ENCODE measurements at regions not wholly inside any gene's neighbourhood (a gene's known extent, or its start where the extent isn't known, plus 50 kb on each side); places are given as distances from the start of the nearest gene placed in this dataset.
"Not testable (repeated sequence)": the region's sequence is repeated elsewhere in the genome, so short reads cannot be mapped to it uniquely, and the experiment has no call there.

DNA sequence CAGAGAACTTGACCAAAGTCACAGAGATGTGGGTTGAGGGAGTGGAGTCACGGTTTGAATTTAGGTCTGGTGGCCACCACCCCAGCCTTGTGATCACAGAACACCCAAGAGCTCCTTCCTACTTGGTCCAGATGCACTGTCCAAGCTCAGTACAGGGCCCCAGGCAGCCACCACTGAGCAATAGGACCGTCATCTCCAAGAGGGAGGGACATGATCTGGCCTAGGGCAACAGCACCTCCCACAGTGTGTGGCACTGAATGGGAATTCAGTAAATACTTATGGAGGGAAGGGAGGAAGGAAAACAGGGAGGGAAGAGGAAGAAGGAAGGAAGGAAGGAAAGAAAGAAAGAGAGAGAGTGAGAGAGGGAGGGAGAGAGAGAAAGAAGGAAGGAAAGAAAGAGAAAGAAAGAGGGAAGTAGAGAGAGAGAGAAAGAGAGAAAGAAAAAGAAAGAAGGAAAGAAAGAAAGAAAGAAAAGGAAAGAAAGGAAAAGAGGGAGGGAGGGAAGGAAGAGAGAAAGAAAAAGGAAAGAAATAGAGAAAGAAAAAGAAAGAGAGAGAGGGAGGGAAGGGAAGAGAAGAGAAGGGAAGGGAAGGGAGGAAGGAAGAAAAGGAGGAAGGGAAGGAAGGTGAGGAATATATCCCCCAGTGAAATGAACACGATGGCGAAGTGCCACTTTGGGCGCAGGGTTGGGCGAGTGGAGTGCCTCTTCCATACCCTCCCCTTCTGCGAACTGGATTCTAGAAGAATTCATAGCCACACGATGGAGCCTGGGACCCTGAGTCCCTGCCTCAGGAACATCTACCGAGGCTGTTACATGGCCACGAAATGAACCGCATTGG, 243.7 kb downstream of the TFAP2C start:
- DNase-seq (ENCODE audit: low spot score), result no peak

GRCh38 chr20:56873836-56874235, 244.7 kb downstream of the TFAP2C start:
- DNase-seq (ENCODE audit: low spot score), result no peak

- DNase-seq (ENCODE audit: low spot score), result peak; percentile 41
Observed at GRCh38 chr20:56875052-56875659, 246.1 kb downstream of the TFAP2C start.

- no peak for DNase-seq (ENCODE audit: low spot score)
Observed at GRCh38 chr20:56875803-56876202, 246.7 kb downstream of the TFAP2C start.

- no peak for DNase-seq (ENCODE audit: low spot score)
Observed at GRCh38 chr20:56885521-56885920, 256.4 kb downstream of the TFAP2C start.

DNA sequence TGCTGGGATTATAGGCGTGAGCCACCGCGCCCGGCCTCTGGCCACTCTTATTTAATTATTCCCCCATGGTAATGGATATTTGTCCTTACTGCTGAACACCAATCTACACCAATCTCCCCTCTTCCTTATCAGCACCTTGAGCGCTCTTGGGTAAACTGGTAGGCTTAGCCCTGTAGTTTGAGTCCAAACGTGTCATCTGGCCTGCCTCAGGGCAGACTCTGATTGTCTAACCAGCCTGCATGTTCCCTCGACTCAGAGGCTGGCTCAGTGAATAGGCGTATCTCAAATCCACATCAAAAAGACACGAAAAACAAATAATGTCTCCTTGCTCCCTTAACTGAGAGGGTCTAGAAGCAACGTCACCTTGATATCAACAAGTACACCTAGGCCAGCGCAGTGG, 260.9 kb downstream of the TFAP2C start:
- DNase-seq (ENCODE audit: low spot score), result no peak

GRCh38 chr20:56893226-56893917, 264.3 kb downstream of the TFAP2C start:
- DNase-seq (ENCODE audit: low spot score), result no peak

GRCh38 chr20:56896447-56896846, 267.3 kb downstream of the TFAP2C start:
- no peak for DNase-seq (ENCODE audit: low spot score)

DNA sequence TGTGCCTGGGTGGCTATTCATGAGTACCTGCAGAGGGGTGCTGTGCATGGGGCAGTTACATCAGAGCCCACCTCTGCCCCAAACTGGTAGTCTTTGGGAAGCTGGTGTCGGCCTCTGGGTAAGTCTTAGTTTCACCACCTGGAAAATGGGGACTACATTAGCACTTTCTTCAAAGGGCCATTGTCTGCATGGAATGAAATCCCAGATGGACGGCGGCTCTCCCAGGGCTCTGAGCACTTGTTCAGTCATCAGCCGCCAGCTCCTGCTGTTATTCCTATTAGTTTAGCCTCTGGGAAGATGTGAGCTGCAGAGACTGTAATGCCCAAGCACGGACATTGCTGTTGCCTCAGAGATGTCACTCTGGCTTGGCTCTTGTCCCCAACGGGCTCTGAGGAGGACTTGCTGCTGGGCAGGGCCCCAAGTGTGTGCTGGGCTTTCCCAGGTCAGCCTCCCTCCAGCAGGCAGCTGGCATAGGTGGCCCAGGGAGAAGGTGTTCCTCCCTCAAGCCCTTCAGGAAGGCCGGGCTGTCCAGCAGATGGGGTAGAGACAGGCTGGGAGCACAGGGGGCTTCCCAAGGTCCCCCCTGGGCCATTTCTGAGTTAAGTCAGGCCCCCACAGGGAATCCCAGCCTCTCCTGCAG, 268.3 kb downstream of the TFAP2C start:
- DNase-seq (ENCODE audit: low spot score), result no peak

GRCh38 chr20:56897958-56898349, 268.8 kb downstream of the TFAP2C start:
- DNase-seq (ENCODE audit: low spot score), result no peak

DNA sequence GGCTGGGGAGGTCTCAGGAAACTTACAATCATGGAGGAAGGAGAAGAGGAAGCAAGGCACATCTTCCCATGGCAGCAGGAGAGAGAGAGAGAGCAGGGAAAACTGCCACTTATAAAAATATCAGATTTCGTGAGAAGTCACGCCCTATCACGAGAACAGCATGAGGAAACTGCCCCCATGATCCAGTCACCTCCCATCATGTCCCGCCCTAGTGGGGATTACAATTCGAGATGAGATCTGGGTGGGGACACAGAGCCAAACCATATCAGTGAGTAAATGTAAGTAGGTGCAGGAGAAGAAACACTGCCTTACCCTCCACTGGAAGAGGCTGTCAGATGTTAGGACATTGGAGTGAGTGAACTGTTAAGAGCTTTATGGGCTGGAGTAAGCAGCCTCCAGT, 270.4 kb downstream of the TFAP2C start:
- no peak for DNase-seq (ENCODE audit: low spot score)

DNA sequence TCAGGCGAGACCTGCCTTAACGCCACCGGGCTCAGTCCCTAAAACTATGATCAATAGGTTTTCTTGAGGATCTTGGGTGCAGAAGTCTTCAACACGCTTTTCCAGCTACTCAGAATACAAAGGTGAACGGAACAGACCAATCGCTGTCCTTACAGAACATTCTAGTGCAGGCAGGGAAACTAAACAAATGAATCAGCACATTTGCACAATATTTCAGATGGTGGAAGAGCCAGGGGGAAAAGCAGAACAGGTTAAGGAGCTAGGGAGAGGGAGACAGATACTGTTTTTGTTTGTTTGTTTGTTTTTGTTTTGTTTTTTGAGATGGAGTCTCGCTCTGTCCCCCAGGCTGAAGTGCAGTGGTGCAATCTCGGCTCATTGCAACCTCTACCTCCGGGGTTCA, 271.1 kb downstream of the TFAP2C start:
- DNase-seq (ENCODE audit: low spot score), result no peak

- DNase-seq (ENCODE audit: low spot score), result no peak
Observed at GRCh38 chr20:56903421-56903820, 274.3 kb downstream of the TFAP2C start.

DNA sequence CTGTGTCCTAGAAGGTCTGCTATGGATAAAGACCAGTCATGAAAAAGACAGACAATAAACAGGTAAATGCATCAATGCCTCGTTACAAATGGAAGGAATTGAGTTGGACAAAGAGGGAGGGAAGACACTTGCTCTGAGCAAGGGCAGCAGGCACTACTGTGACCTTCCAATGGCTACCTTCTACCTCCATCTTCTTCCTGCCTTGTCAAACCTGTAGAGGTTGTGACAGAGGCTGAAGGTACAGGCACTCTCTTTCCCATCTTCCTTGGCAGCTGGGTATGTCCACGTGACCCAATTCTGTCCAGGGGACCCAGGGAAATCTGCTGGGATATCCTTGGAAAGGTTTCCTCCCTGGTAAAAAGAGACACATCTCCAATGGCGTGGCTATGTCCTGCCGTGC, 274.8 kb downstream of the TFAP2C start:
- DNase-seq (ENCODE audit: low spot score), result no peak

- DNase-seq (ENCODE audit: low spot score), result no peak
Observed at GRCh38 chr20:56909918-56910714, 281.0 kb downstream of the TFAP2C start.

DNA sequence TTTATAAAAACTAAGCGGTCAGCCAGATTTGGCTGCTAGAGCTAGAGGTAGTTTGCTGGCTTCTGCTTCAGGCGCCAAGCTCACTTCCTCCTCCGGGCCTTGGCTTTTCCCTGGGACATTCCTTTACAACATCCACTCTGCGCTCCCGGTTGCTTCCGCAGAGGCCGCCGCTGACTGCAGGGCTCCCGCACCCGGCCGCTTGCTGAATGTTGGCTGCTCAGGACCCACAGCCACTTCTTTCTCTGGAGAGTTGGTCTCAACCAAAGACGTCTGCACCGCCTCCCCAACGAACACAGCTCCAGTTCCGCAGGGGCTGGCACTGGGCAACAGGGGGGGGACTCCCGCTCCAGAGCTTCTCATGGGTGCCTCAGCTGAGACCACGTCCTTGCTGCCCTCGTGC, 282.8 kb downstream of the TFAP2C start:
- DNase-seq (ENCODE audit: low spot score), result no peak

DNA sequence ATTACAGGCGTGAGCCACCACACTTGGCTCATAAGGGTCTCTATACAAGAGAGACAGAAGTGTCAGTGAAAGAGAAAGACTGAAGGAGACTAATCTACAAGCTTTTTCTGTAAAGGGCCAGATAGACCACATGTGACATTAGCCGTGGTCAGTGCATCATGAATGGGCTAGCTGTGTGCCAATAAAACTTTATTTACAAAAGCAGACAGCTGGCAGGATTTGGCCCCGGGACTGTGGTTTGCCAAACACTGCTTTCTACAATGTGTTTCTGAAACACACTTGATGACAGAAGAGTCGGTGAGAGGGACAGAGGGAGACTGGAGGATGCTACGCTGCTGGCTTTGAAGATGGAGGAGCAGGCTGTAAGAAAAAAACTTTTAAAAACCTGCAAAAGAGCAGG, 285.4 kb downstream of the TFAP2C start:
- DNase-seq (ENCODE audit: low spot score), result no peak

DNA sequence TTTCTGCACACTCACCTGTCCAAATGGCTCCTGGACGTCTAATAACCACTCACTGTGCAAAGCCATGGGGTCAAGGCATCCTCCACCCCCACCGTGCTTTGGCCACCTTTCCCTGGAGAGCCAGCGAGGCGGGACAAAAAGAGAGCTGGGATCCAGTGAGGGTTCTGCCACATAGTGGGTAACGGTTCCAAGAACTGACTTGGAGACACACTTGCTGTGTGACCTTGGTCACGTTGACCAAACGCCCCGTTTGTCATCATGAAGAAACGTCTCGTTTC, 287.2 kb downstream of the TFAP2C start:
- DNase-seq (ENCODE audit: low spot score), result no peak

DNA sequence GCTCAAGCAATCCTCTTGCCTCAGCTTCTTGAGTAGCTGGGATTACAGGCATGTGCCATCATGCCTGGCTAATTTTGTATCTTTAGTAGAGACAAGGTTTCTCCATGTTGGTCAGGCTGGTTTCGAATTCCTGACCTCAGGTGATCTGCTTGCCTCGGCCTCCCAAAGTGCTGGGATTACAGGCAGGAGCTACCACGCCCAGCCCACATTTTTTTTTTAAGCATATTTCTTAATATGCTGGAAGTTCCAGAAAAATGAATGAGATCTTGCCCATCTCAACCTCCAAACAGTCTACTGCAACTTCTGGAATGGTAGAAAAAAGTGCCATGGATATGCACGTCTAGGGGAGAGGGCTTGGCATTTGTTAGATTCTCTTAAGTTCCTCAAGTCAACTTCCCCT, 290.9 kb downstream of the TFAP2C start:
- DNase-seq (ENCODE audit: low spot score), result not testable (repeated sequence)

- DNase-seq (ENCODE audit: low spot score), result no peak
Observed at GRCh38 chr20:56922497-56922896, 293.4 kb downstream of the TFAP2C start.

DNA sequence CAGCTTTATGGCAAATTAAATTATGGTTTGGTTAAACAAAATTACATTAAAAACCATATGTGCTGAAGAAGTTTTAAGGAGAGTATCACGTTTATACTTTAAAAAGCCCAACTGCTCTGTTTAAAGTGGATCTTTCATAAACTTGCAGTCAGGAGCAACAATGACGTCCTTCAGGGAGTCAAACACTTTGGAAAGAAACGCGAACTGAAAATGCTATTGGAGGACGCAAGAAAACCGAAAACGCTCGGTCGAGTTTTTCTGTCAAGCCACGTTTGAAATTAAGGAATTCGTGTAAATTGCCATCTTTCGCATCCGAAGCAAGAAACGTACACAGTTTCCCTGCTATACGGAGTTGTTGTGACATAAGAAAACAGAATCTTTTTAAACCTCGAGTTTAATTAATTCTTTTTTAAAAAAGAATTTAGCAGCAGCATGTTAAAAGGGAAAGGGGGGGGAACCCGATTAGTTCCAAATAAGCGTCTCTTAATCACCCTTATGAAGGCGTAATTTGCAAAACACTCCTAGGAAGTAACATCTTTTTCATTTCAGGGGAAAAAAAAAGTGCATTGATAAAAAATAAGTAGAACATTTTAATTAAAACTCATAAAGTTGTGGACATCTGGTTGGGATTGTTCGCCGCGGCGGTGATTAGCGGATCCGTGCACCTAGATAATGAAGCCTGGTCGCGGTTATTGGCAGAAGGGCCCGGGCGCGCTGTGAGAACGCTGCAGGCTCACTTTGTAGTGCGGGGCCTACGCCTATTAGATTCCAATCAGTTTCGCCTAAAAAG, 295.4 kb downstream of the TFAP2C start:
- no peak for DNase-seq (ENCODE audit: low spot score)

Data from LoVo (cell line).